DND-41 (cell line): ENCODE measurements at regions not wholly inside any gene's neighbourhood (a gene's known extent, or its start where the extent isn't known, plus 50 kb on each side); places are given as distances from the start of the nearest gene placed in this dataset.

Experiments
- EZH2 ChIP-seq: IDR thresholded peaks from 3 replicates; pipeline ENCODE4 v1.6.1; 2012; ENCODE audit warnings: borderline replicate concordance, low read depth, mild to moderate bottlenecking, moderate library complexity, low read length, inconsistent platforms; ENCODE audit not compliant: severe bottlenecking
- TF ChIP-seq, protein P1 (sequence below): IDR thresholded peaks from 2 replicates; pipeline ENCODE4 v1.5.1; 2012; ENCODE audit warnings: borderline replicate concordance, low read length, moderate library complexity, mild to moderate bottlenecking; ENCODE audit not compliant: poor library complexity, severe bottlenecking; ENCODE audit errors: extremely low read depth

GRCh38 chr4:24042094-24042493, 152.2 kb upstream of the PPARGC1A start:
- TF ChIP-seq, protein P1, sequence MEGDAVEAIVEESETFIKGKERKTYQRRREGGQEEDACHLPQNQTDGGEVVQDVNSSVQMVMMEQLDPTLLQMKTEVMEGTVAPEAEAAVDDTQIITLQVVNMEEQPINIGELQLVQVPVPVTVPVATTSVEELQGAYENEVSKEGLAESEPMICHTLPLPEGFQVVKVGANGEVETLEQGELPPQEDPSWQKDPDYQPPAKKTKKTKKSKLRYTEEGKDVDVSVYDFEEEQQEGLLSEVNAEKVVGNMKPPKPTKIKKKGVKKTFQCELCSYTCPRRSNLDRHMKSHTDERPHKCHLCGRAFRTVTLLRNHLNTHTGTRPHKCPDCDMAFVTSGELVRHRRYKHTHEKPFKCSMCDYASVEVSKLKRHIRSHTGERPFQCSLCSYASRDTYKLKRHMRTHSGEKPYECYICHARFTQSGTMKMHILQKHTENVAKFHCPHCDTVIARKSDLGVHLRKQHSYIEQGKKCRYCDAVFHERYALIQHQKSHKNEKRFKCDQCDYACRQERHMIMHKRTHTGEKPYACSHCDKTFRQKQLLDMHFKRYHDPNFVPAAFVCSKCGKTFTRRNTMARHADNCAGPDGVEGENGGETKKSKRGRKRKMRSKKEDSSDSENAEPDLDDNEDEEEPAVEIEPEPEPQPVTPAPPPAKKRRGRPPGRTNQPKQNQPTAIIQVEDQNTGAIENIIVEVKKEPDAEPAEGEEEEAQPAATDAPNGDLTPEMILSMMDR, result no peak
- no peak for TF ChIP-seq EZH2
